HEK293T (cell line): ENCODE measurements at regions not wholly inside any gene's neighbourhood (a gene's known extent, or its start where the extent isn't known, plus 50 kb on each side); places are given as distances from the start of the nearest gene placed in this dataset.

ENCODE experiments used
- ARNT ChIP-seq: fragments of 450-650 bp; IDR thresholded peaks from 2 replicates; pipeline ENCODE4 v1.6.1; 2017; ENCODE audit warnings: mild to moderate bottlenecking
- BHLHE40 ChIP-seq: fragments of 450-650 bp; IDR thresholded peaks from 2 replicates; pipeline ENCODE4 v1.6.1; 2016; ENCODE audit warnings: mild to moderate bottlenecking, moderate library complexity, borderline replicate concordance
- CTBP1 ChIP-seq: fragments of 450-650 bp; IDR thresholded peaks from 2 replicates; pipeline ENCODE4 v1.6.1; 2016; ENCODE audit warnings: borderline replicate concordance
- ELF4 ChIP-seq: fragments of 450-650 bp; IDR thresholded peaks from 2 replicates; pipeline ENCODE4 v1.6.1; 2017; ENCODE audit warnings: antibody characterized with exemption
- FOXK2 ChIP-seq: fragments of 450-650 bp; IDR thresholded peaks from 2 replicates; pipeline ENCODE4 v1.6.1; 2016; ENCODE audit warnings: mild to moderate bottlenecking
- FOXM1 ChIP-seq: fragments of 450-650 bp; IDR thresholded peaks from 2 replicates; pipeline ENCODE4 v1.6.1; 2017; ENCODE audit warnings: mild to moderate bottlenecking, borderline replicate concordance
- HDGF ChIP-seq: fragments of 450-650 bp; IDR thresholded peaks from 2 replicates; pipeline ENCODE4 v1.6.1; 2017; ENCODE audit warnings: antibody characterized with exemption, borderline replicate concordance
- L3MBTL2 ChIP-seq: fragments of 450-650 bp; conservative IDR thresholded peaks from 2 replicates; pipeline ENCODE4 v1.6.1; 2016; ENCODE audit warnings: mild to moderate bottlenecking
- LEF1 ChIP-seq: fragments of 450-650 bp; IDR thresholded peaks from 2 replicates; pipeline ENCODE4 v1.6.1; 2017; ENCODE audit warnings: mild to moderate bottlenecking, borderline replicate concordance
- SP1 ChIP-seq: fragments of 450-650 bp; IDR thresholded peaks from 2 replicates; pipeline ENCODE4 v1.6.1; 2017
- SUZ12 ChIP-seq: fragments of 450-650 bp; IDR thresholded peaks from 2 replicates; pipeline ENCODE4 v1.6.1; 2016; ENCODE audit warnings: mild to moderate bottlenecking
- TARDBP ChIP-seq: fragments of 450-650 bp; IDR thresholded peaks from 2 replicates; pipeline ENCODE4 v1.6.1; 2016
- ZNF384 ChIP-seq: fragments of 450-650 bp; IDR thresholded peaks from 2 replicates; pipeline ENCODE4 v1.6.1; 2016
- TF ChIP-seq, protein P1 (sequence below): fragments of 450-650 bp; IDR thresholded peaks from 2 replicates; pipeline ENCODE4 v1.6.1; 2016

DNA sequence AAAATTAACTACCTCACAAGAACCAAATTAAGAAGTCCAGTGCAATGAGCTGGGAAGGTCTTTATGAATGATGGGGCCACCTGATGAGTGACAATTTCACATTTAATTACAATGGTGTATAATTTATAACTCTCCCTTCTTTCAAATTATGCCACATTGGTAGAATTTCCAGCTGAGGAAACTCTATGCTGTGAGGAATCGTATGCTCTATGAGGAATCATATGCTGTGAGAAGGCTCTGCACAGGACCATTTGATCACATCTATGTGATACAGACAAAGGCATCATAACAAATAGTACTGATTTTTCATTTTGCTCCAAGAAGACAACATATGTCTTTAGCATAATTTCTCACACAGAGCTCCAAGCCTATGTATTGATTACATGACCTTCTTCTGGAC is 69.3 kb downstream of the PDHA2 start:
- TF ChIP-seq ELF4 (no peak), ARNT (no peak), FOXM1 (no peak), HDGF (no peak), LEF1 (no peak), SUZ12 (no peak), SP1 (no peak), TARDBP (no peak), BHLHE40 (no peak), L3MBTL2 (no peak), CTBP1 (no peak), ZNF384 (no peak), FOXK2 (no peak)
- TF ChIP-seq, protein P1, sequence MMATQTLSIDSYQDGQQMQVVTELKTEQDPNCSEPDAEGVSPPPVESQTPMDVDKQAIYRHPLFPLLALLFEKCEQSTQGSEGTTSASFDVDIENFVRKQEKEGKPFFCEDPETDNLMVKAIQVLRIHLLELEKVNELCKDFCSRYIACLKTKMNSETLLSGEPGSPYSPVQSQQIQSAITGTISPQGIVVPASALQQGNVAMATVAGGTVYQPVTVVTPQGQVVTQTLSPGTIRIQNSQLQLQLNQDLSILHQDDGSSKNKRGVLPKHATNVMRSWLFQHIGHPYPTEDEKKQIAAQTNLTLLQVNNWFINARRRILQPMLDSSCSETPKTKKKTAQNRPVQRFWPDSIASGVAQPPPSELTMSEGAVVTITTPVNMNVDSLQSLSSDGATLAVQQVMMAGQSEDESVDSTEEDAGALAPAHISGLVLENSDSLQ: no peak
